ENCODE measurements at regions not wholly inside any gene's neighbourhood (a gene's known extent, or its start where the extent isn't known, plus 50 kb on each side); places are given as distances from the start of the nearest gene placed in this dataset.

GRCh38 chr20:48291896-48292295 lies 506.6 kb upstream of the SULF2 start:
- intact Hi-C loops (cut with micrococcal nuclease; ENCODE audit: unreplicated experiment) = no loop called here
- no peaks in the 10 kb centered on the region for H3K27me3 ChIP-seq (replicated peaks; ENCODE audit: control insufficient read depth, insufficient read depth, low read length)
- no peaks in the 10 kb centered on the region for H3K27me3 Mint-ChIP-seq (ENCODE audit: insufficient read depth, unreplicated experiment)
- POLR2A ChIA-PET = no interaction called here
- no peak overlapping the region for H3K4me3 ChIP-seq (ENCODE audit: low read depth, low read length)
- H3K9me3 ChIP-seq = no peaks in the 10 kb centered on the region
- CTCF ChIA-PET = no interaction called here
- peak in 1 of 2 experiments; percentile 5 for DNase-seq
- peaks cover 60% of the 10 kb centered on the region for H3K4me1 Mint-ChIP-seq (ENCODE audit: low read depth, unreplicated experiment)
- peaks cover 52% of the 10 kb centered on the region for H3K4me1 ChIP-seq
- H3K27ac Mint-ChIP-seq (ENCODE audit: unreplicated experiment) = peak overlapping the region; percentile 7
- H3K36me3 Mint-ChIP-seq (ENCODE audit: insufficient read depth, unreplicated experiment) = peaks cover 16% of the 10 kb centered on the region
- TF ChIP-seq CTCF (IDR thresholded peaks at IDR 0.05; ENCODE audit: insufficient read depth in 1 of 2, low read depth in 1 of 2, low read length in 1 of 2, severe bottlenecking in 1 of 2, unreplicated experiment in 1 of 2) = no peak
- no peak overlapping the region for H3K4me3 Mint-ChIP-seq (ENCODE audit: unreplicated experiment)
- H3K9me3 Mint-ChIP-seq (ENCODE audit: unreplicated experiment) = peaks cover 14% of the 10 kb centered on the region
- no peaks in the 10 kb centered on the region for H3K36me3 ChIP-seq (ENCODE audit: control insufficient read depth, insufficient read depth, low read length)
- BruUV-seq (replicated peaks) = no TSS peak

DNA sequence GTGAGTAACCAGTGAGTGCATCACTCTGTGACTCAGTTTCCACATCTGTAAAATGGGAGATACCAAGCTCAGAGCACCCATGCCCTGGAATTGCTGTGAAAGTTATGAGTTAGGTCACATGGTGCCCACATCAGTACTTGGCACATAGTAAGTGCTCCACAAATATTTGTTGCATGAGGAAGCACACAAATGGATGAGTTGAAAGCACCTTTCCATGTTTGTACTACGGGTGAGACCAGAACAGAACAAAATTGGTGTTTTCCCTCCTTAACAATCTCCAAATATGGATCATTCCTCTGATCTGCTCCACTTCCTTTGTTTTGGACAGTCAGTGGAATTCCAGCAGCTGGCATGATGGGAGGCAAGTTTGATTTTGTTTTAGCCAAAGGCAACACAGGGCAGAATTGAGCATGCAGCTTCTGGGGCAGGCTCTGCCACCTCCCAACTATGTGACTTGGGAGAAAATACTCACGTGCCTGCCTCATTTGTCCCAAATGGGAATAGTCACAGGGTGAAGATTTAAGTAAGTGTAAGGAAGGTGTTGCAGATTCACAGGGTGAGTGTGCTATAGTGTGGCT lies 503.7 kb upstream of the SULF2 start:
- ChIA-PET CTCF (interaction anchor here (0.6 kb wide), 1 partner anchor 956 kb away, joined by 5 read pairs; no protein-coding TSS in a partner anchor), POLR2A (no interaction called here)
- peaks cover 54% of the 10 kb centered on the region for H3K4me1 ChIP-seq
- Mint-ChIP-seq H3K9me3 (ENCODE audit: unreplicated experiment) (peaks cover 24% of the 10 kb centered on the region), H3K27me3 (ENCODE audit: insufficient read depth, unreplicated experiment) (no peaks in the 10 kb centered on the region), H3K4me3 (ENCODE audit: unreplicated experiment) (no peak overlapping the region), H3K27ac (ENCODE audit: unreplicated experiment) (no peak overlapping the region), H3K36me3 (ENCODE audit: insufficient read depth, unreplicated experiment) (peaks cover 9% of the 10 kb centered on the region), H3K4me1 (ENCODE audit: low read depth, unreplicated experiment) (peaks cover 54% of the 10 kb centered on the region)
- TF ChIP-seq CTCF (IDR thresholded peaks at IDR 0.05; ENCODE audit: insufficient read depth in 1 of 2, low read depth in 1 of 2, low read length in 1 of 2, severe bottlenecking in 1 of 2, unreplicated experiment in 1 of 2) = no peak
- no peak overlapping the region for H3K4me3 ChIP-seq (ENCODE audit: low read depth, low read length)
- no peaks in the 10 kb centered on the region for H3K36me3 ChIP-seq (ENCODE audit: control insufficient read depth, insufficient read depth, low read length)
- no peaks in the 10 kb centered on the region for H3K27me3 ChIP-seq (replicated peaks; ENCODE audit: control insufficient read depth, insufficient read depth, low read length)
- BruUV-seq (replicated peaks) = no TSS peak
- intact Hi-C loops (cut with micrococcal nuclease; ENCODE audit: unreplicated experiment) = no loop called here
- DNase-seq = no peak
- no peaks in the 10 kb centered on the region for H3K9me3 ChIP-seq

DNA sequence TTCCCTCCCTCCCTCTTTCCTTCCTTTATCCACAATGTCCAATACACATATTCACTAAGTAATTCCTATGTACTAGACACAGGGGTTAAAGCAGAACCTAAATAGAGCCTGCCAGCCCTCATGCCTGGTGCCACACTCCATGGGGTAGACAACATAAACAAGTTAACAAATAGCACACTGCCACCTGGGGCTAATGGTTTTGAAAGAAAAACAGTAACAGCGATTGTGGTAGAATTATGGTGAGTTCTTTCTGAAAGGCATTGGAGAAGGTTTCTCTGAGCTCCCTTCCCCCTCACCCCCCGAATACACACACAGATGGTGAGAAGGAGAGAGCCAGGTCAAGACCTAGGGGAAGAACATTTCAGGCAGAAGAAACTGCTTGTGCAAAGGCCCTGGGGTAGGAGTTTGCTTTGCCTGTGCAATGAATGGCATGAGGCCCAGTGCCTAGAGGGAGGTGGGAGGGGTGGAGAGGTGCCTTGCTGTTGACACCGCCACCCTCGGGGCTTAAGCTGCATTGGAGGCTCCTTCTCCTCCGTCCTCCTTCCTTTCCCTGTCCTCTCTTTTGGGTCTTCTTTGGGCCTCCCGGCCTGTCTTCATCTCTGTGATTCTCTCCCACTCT lies 502.4 kb upstream of the SULF2 start:
- no TSS peak for BruUV-seq (replicated peaks)
- no peaks in the 10 kb centered on the region for H3K27me3 Mint-ChIP-seq (ENCODE audit: insufficient read depth, unreplicated experiment)
- H3K36me3 Mint-ChIP-seq (ENCODE audit: insufficient read depth, unreplicated experiment) = peaks cover 9% of the 10 kb centered on the region
- ChIA-PET CTCF (interaction anchor here (1.9 kb wide), 1 partner anchor 8 kb away, joined by 17 read pairs; no protein-coding TSS in a partner anchor), POLR2A (interaction anchor here (1.1 kb wide), 1 partner anchor 8 kb away, joined by 3 read pairs; no protein-coding TSS in a partner anchor)
- Histone ChIP-seq H3K36me3 (ENCODE audit: control insufficient read depth, insufficient read depth, low read length) (no peaks in the 10 kb centered on the region), H3K4me1 (peaks cover 42% of the 10 kb centered on the region), H3K27me3 (replicated peaks; ENCODE audit: control insufficient read depth, insufficient read depth, low read length) (no peaks in the 10 kb centered on the region), H3K9me3 (no peaks in the 10 kb centered on the region), H3K4me3 (ENCODE audit: low read depth, low read length) (no peak overlapping the region)
- H3K4me1 Mint-ChIP-seq (ENCODE audit: low read depth, unreplicated experiment) = peaks cover 51% of the 10 kb centered on the region
- intact Hi-C loops (cut with micrococcal nuclease; ENCODE audit: unreplicated experiment) = no loop called here
- no peak for DNase-seq
- H3K27ac Mint-ChIP-seq (ENCODE audit: unreplicated experiment) = peak overlapping the region; percentile 78
- peak overlapping the region; percentile 17 for H3K4me3 Mint-ChIP-seq (ENCODE audit: unreplicated experiment)
- H3K9me3 Mint-ChIP-seq (ENCODE audit: unreplicated experiment) = peaks cover 28% of the 10 kb centered on the region
- no peak for TF ChIP-seq CTCF (IDR thresholded peaks at IDR 0.05; ENCODE audit: insufficient read depth in 1 of 2, low read depth in 1 of 2, low read length in 1 of 2, severe bottlenecking in 1 of 2, unreplicated experiment in 1 of 2)

Data from Caco-2 (cell line).